ENCODE measurements at regions not wholly inside any gene's neighbourhood (a gene's known extent, or its start where the extent isn't known, plus 50 kb on each side); places are given as distances from the start of the nearest gene placed in this dataset.

- no peaks in the 10 kb centered on the region for H3K9me3 Mint-ChIP-seq (ENCODE audit: unreplicated experiment)
- TF ChIP-seq CTCF (IDR thresholded peaks at IDR 0.05; ENCODE audit: unreplicated experiment), result no peak
- H3K4me3 Mint-ChIP-seq (ENCODE audit: unreplicated experiment), result no peak overlapping the region
- no peak for DNase-seq (ENCODE audit: low spot score)
- H3K36me3 Mint-ChIP-seq (ENCODE audit: low read depth, unreplicated experiment), result no peaks in the 10 kb centered on the region
- H3K27me3 Mint-ChIP-seq (ENCODE audit: unreplicated experiment), result peaks cover 1% of the 10 kb centered on the region
- no peaks in the 10 kb centered on the region for H3K4me1 Mint-ChIP-seq (ENCODE audit: unreplicated experiment)
- no peak overlapping the region for H3K27ac Mint-ChIP-seq (ENCODE audit: unreplicated experiment)
Measured at GRCh38 chr5:103472265-103472664, 90.3 kb downstream of the NUDT12 start.

- Mint-ChIP-seq H3K4me1 (ENCODE audit: unreplicated experiment) (no peaks in the 10 kb centered on the region), H3K4me3 (ENCODE audit: unreplicated experiment) (no peak overlapping the region), H3K27ac (ENCODE audit: unreplicated experiment) (no peak overlapping the region), H3K36me3 (ENCODE audit: low read depth, unreplicated experiment) (no peaks in the 10 kb centered on the region), H3K27me3 (ENCODE audit: unreplicated experiment) (peaks cover 1% of the 10 kb centered on the region), H3K9me3 (ENCODE audit: unreplicated experiment) (no peaks in the 10 kb centered on the region)
- no peak for TF ChIP-seq CTCF (IDR thresholded peaks at IDR 0.05; ENCODE audit: unreplicated experiment)
- DNase-seq (ENCODE audit: low spot score), result no peak
Measured at GRCh38 chr5:103469288-103470040, 93.1 kb downstream of the NUDT12 start.

DNA sequence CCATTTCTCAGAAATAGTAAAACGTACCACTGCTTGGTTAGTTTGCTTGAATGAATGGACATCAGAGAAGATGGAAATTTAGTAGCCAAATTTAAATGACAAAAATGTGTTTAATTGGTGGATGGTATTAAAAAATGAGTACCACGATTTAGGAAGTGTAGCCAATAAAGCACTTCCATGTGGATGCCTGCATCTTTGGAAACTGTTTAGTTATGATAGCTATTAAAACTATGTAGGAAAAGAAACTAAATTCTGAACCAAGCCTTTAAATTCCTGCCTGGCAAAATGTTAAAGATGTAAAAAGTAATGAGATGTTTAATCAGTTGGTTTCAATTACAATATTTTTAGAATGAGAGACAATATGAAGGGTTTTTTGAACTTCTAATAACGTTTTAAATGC is 94.8 kb downstream of the NUDT12 start:
- no peak overlapping the region for H3K27ac Mint-ChIP-seq (ENCODE audit: unreplicated experiment)
- H3K9me3 Mint-ChIP-seq (ENCODE audit: unreplicated experiment), result no peaks in the 10 kb centered on the region
- no peaks in the 10 kb centered on the region for H3K4me1 Mint-ChIP-seq (ENCODE audit: unreplicated experiment)
- TF ChIP-seq CTCF (IDR thresholded peaks at IDR 0.05; ENCODE audit: unreplicated experiment), result no peak
- no peak overlapping the region for H3K4me3 Mint-ChIP-seq (ENCODE audit: unreplicated experiment)
- H3K27me3 Mint-ChIP-seq (ENCODE audit: unreplicated experiment), result peaks cover 1% of the 10 kb centered on the region
- no peak for DNase-seq (ENCODE audit: low spot score)
- H3K36me3 Mint-ChIP-seq (ENCODE audit: low read depth, unreplicated experiment), result no peaks in the 10 kb centered on the region

- Mint-ChIP-seq H3K9me3 (ENCODE audit: unreplicated experiment) (no peaks in the 10 kb centered on the region), H3K27me3 (ENCODE audit: unreplicated experiment) (peaks cover 1% of the 10 kb centered on the region), H3K36me3 (ENCODE audit: low read depth, unreplicated experiment) (no peaks in the 10 kb centered on the region), H3K4me3 (ENCODE audit: unreplicated experiment) (no peak overlapping the region), H3K27ac (ENCODE audit: unreplicated experiment) (no peak overlapping the region), H3K4me1 (ENCODE audit: unreplicated experiment) (no peaks in the 10 kb centered on the region)
- no peak for DNase-seq (ENCODE audit: low spot score)
- no peak for TF ChIP-seq CTCF (IDR thresholded peaks at IDR 0.05; ENCODE audit: unreplicated experiment)
Measured at GRCh38 chr5:103466495-103466894, 96.1 kb downstream of the NUDT12 start.

DNA sequence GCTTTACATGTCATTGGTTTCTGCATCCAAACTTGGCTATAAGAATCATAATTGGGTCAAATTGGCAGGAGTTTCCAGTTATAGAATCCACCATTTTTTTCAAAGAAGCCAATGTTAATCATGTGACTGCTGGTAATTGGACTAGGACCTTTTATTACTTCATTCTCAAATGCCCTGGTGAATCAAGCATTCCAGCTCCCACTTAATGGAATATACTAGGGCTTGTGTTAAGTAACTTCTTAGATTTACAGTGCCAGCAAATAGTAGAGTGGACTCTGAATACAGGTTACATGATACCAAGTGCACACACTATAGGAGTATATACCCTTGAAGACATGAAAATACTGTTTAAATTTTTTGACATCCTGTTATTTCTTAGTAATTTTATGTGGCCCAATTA is 96.7 kb downstream of the NUDT12 start:
- Mint-ChIP-seq H3K9me3 (ENCODE audit: unreplicated experiment) (no peaks in the 10 kb centered on the region), H3K27me3 (ENCODE audit: unreplicated experiment) (peaks cover 1% of the 10 kb centered on the region), H3K36me3 (ENCODE audit: low read depth, unreplicated experiment) (no peaks in the 10 kb centered on the region), H3K4me1 (ENCODE audit: unreplicated experiment) (no peaks in the 10 kb centered on the region), H3K4me3 (ENCODE audit: unreplicated experiment) (no peak overlapping the region), H3K27ac (ENCODE audit: unreplicated experiment) (no peak overlapping the region)
- DNase-seq (ENCODE audit: low spot score), result no peak
- no peak for TF ChIP-seq CTCF (IDR thresholded peaks at IDR 0.05; ENCODE audit: unreplicated experiment)
